Coronary artery (tissue), 2 donors: ENCODE measurements at regions not wholly inside any gene's neighbourhood (a gene's known extent, or its start where the extent isn't known, plus 50 kb on each side); places are given as distances from the start of the nearest gene placed in this dataset.

ENCODE experiments used
- DNase-seq: peaks from one replicate; pipeline ENCODE4 v3.0.0-alpha.2; 2017; ENCODE audit warnings: low spot score
- H3K27ac ChIP-seq, 2 donors: fragments of 200-600 bp; sonication (generic); one replicate each; pipeline ENCODE4 v1.5.1; 2016 to 2019
- H3K4me3 ChIP-seq: fragments of 200-600 bp; sonication (generic); 2 replicates; pipeline ENCODE4 v1.5.1; 2016; ENCODE audit warnings: mild to moderate bottlenecking, moderate library complexity
- CTCF ChIP-seq: fragments of 200-600 bp; sonication (generic); IDR thresholded peaks from one replicate; pipeline ENCODE4 v1.5.1; 2019; ENCODE audit warnings: antibody characterized with exemption

DNA sequence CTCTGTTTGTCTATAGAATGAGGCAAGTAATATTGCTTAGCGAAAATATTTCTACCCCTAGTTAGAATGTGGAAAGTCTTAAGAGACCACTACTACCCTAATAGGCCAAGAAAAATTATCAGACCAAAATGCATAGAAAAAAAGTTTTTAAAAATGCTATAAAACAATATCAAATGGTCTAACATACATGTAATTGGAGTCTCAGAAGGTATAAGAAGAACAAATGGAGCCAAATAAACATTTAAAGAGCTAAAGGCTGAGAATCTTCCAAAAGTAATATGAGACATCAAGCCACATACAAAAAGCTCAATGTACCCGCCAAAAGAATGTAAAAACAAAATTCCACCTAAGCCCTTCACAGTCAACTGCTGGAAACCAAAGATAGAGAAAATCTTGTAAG, 133.5 kb upstream of the GADL1 start:
- H3K4me3 ChIP-seq: no peak overlapping the region
- TF ChIP-seq CTCF: no peak
- no peak overlapping the region for H3K27ac ChIP-seq
- DNase-seq: no peak

DNA sequence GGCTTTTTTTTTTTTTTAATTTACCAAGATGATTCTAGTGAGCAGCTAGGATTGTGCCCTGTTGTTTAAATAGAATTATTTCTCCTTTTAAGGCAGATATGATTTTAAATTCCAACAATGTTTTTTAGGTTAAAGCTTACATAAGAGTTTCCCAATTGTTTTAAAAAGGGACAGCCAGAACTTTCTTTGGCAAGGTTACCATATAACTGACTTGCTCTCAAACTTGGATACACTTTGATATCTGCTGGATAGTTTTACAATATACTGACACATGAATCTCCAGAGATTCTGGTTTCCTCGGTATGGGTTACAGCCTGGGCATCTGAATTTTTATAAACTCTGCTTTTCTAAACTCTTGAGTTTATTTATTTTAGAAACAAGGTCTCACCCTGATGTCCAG, 134.3 kb upstream of the GADL1 start:
- H3K27ac ChIP-seq: no peak overlapping the region

GRCh38 chr3:31029706-31030105, 135.2 kb upstream of the GADL1 start:
- DNase-seq: no peak
- H3K4me3 ChIP-seq: no peak overlapping the region
- no peak for TF ChIP-seq CTCF

More for the DNA sequence above, 134.3 kb upstream of the GADL1 start:
- no peak for TF ChIP-seq CTCF
- no peak for DNase-seq
- no peak overlapping the region for H3K4me3 ChIP-seq

GRCh38 chr3:31035681-31036080, 141.2 kb upstream of the GADL1 start:
- no peak overlapping the region for H3K27ac ChIP-seq
- no peak for TF ChIP-seq CTCF
- DNase-seq: no peak
- H3K4me3 ChIP-seq: no peak overlapping the region

More at GRCh38 chr3:31029706-31030105, 135.2 kb upstream of the GADL1 start:
- H3K27ac ChIP-seq: no peak overlapping the region

GRCh38 chr3:31038086-31038739, 143.8 kb upstream of the GADL1 start:
- no peak overlapping the region for H3K4me3 ChIP-seq
- no peak overlapping the region for H3K27ac ChIP-seq
- DNase-seq: no peak
- TF ChIP-seq CTCF: no peak

- Histone ChIP-seq H3K27ac (no peak overlapping the region), H3K4me3 (no peak overlapping the region)
- DNase-seq: no peak
- no peak for TF ChIP-seq CTCF
These were observed 144.7 kb upstream of the GADL1 start for GRCh38 chr3:31039145-31039544.

GRCh38 chr3:31041161-31041978, 146.9 kb upstream of the GADL1 start:
- no peak for TF ChIP-seq CTCF
- H3K27ac ChIP-seq: no peak overlapping the region
- H3K4me3 ChIP-seq: no peak overlapping the region
- no peak for DNase-seq
